Upper lobe of left lung (tissue), 6 donors: ENCODE measurements at regions not wholly inside any gene's neighbourhood (a gene's known extent, or its start where the extent isn't known, plus 50 kb on each side); places are given as distances from the start of the nearest gene placed in this dataset.

Source experiments
- ATAC-seq, 2 donors: fragments of 200-7000 bp; cut with Tn5 transposase; one replicate each; pipeline ENCODE4 v1.9.1; 2022; ENCODE audit warnings: mild to moderate bottlenecking in 2 of 2, moderate library complexity in 2 of 2; ENCODE audit not compliant: low FRiP score in 2 of 2
- DNase-seq, 2 donors: peaks; one replicate each; pipeline ENCODE4 v3.0.0-alpha.2; 2019 to 2020
- H3K27ac ChIP-seq, 4 donors: fragments of 200-600 bp; sonication (generic); one replicate each; pipeline ENCODE4 v1.5.1; 2016 to 2019
- H3K27me3 ChIP-seq, 4 donors: fragments of 200-600 bp; sonication (generic); one replicate each; pipeline ENCODE4 v1.5.1; 2017 to 2019
- H3K36me3 ChIP-seq, 4 donors: fragments of 200-600 bp; sonication (generic); one replicate each; pipeline ENCODE4 v1.5.1; 2016 to 2019
- H3K4me1 ChIP-seq, 4 donors: fragments of 200-600 bp; sonication (generic); one replicate each; pipeline ENCODE4 v1.5.1; 2018 to 2019
- H3K4me3 ChIP-seq, 4 donors: fragments of 200-600 bp; sonication (generic); one replicate each; pipeline ENCODE4 v1.5.1; 2017 to 2019; ENCODE audit warnings: mild to moderate bottlenecking in 2 of 4, moderate library complexity in 1 of 4
- H3K9me3 ChIP-seq, 4 donors: fragments of 200-600 bp; sonication (generic); one replicate each; pipeline ENCODE4 v1.5.1; 2018 to 2019
- CTCF ChIP-seq, 6 experiments: fragments of 450-650 bp in 4 of 6; fragments of 200-600 bp in 2 of 6; sonication (generic) in 2 of 6; IDR thresholded peaks; one replicate each; pipeline ENCODE4 v1.5.1; 2016 to 2019; ENCODE audit warnings: antibody characterized with exemption in 6 of 6
- EP300 ChIP-seq, 4 donors: sonication (generic); formaldehyde crosslinking; IDR thresholded peaks; one replicate each; pipeline ENCODE4 v1.5.1; 2017; ENCODE audit warnings: antibody characterized with exemption in 4 of 4, control low read depth in 2 of 4
- POLR2A ChIP-seq, 4 donors: fragments of 450-650 bp; IDR thresholded peaks; one replicate each; pipeline ENCODE4 v1.5.1; 2016 to 2017; ENCODE audit warnings: antibody characterized with exemption in 4 of 4, mild to moderate bottlenecking in 2 of 4
- POLR2AphosphoS5 ChIP-seq, 2 donors: sonication (generic); formaldehyde crosslinking; IDR thresholded peaks; one replicate each; pipeline ENCODE4 v1.5.1; 2017; ENCODE audit warnings: antibody characterized with exemption in 2 of 2
- WGBS, 2 donors: methylation state at CpG; one replicate each; pipeline ENCODE4 v1.1.5; 2017 to 2018; 5-methylcytosine and 5-hydroxymethylcytosine counted together
- donor health status: DM: no; HTN: no; CAD: no; lungs with moderate emphysema.
- donor health status: DM: no; HTN: yes; CAD: no; lungs with severe emphysema.

DNA sequence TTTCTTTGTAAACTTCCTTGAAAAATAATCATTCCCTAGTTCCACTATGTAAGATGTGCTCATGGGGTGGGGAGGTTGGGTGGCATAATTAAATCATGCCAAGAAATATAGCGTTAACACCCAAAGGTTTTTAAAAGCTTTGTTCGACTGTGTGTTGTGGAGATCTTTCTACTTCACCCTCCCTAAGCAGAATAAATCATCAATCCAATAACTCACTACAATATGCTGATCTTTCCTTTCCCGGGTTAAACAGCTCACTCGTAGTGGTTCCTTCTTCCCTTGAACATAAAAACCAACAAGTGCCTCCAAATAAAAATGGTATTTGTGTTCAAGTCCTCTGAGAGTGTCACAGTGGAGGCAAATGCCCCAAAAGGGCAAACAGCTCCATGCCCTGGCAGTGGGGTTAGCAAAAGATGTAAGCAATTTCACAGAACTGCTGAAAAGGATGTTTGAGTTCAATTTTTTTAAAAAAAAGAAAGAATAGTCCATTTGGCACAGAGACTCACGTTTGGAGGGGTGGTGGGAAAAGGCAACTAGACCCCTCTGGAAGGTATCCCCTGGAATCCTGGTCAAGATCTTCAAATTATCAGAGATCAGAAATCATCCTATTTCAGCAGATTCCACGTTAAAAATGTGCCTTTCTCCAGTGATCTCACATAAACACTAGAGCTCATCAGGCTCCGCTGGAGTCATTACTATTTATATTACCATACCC lies 99.1 kb downstream of the TFAP2A start:
- no peak for TF ChIP-seq CTCF (IDR thresholded peaks at IDR 0.05)
- TF ChIP-seq POLR2AphosphoS5 (IDR thresholded peaks at IDR 0.05): no peak
- no peak for TF ChIP-seq POLR2A (IDR thresholded peaks at IDR 0.05)
- TF ChIP-seq EP300 (IDR thresholded peaks at IDR 0.05): no peak
- no peak for ATAC-seq
- no peaks in the 10 kb centered on the region for H3K27me3 ChIP-seq
- no peaks in the 10 kb centered on the region for H3K4me1 ChIP-seq
- H3K36me3 ChIP-seq: no peaks in the 10 kb centered on the region
- DNase-seq: no peak
- no peak overlapping the region for H3K4me3 ChIP-seq
- no peak overlapping the region for H3K27ac ChIP-seq
- no peaks in the 10 kb centered on the region for H3K9me3 ChIP-seq
- 31 to 52% methylated on average over 7 of the region's 7 CpGs for WGBS, 2 donors

DNA sequence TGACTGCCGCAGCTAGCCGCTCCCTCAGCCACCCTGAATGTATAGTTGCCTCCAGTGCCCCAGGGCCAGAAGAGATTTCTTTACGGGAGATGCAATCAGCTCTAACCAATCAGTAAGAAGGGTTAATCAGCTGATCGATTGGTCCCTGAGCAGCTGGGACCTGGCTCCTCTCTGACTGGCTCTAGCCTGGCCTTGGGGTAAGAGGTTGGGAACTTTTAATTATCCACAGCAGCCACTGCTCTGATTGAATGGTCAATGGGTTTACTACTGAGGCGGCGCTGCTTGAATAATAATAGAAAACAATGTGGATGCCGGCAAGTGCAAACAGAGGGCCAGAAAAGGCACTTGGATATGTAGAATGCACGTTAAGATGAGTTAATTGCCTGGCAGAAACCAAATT lies 99.8 kb downstream of the TFAP2A start:
- H3K4me1 ChIP-seq: no peaks in the 10 kb centered on the region
- no peaks in the 10 kb centered on the region for H3K27me3 ChIP-seq
- H3K9me3 ChIP-seq: no peaks in the 10 kb centered on the region
- H3K4me3 ChIP-seq: no peak overlapping the region
- ATAC-seq: no peak
- 55 to 58% methylated on average over 8 of the region's 8 CpGs for WGBS, 2 donors
- H3K27ac ChIP-seq: no peak overlapping the region
- DNase-seq: no peak
- TF ChIP-seq CTCF (IDR thresholded peaks at IDR 0.05) (no peak), POLR2AphosphoS5 (IDR thresholded peaks at IDR 0.05) (no peak), POLR2A (IDR thresholded peaks at IDR 0.05) (no peak), EP300 (IDR thresholded peaks at IDR 0.05) (no peak)
- H3K36me3 ChIP-seq: no peaks in the 10 kb centered on the region

DNA sequence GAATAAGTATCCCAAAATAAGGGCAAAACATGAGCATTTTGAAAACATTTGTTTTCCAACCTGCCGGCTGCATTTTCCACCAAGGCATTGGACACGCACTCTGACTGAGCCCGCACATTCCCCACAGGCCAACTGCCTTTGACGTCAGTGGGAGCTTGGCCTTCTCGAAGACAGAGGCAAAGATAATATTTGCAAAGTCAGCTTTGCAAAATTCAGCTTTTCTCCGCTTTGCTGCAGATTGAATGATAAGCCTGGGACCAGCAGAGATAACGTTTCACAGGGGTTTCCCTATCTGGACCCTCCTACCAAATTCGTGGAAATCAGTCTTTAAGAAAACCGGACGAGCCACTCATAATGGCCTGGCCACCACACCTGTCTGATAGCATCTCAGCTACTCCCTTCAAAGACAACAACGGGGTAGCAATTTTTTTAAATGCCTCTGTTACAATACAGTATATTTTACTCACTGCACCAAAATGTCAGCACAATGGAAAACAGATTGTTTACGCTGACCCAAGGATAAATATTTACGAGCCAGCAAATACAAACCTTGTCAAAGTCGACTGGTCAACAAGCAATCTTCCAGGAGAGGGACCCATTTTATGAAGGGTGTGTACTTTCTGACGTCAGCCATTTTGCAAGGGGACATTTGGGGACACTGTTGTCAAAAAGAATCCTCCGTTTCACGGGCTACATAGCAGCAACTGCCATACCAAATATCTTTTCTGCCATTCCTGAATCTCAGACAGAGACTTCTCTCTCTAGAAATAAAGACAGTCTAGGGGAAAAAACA lies 100.5 kb downstream of the TFAP2A start:
- Histone ChIP-seq H3K4me1 (no peaks in the 10 kb centered on the region), H3K27me3 (no peaks in the 10 kb centered on the region), H3K4me3 (no peak overlapping the region), H3K27ac (no peak overlapping the region), H3K9me3 (no peaks in the 10 kb centered on the region), H3K36me3 (no peaks in the 10 kb centered on the region)
- WGBS, 2 donors: 65 to 67% methylated on average over 17 of the region's 17 CpGs
- no peak for TF ChIP-seq CTCF (IDR thresholded peaks at IDR 0.05)
- no peak for TF ChIP-seq EP300 (IDR thresholded peaks at IDR 0.05)
- TF ChIP-seq POLR2A (IDR thresholded peaks at IDR 0.05): no peak
- TF ChIP-seq POLR2AphosphoS5 (IDR thresholded peaks at IDR 0.05): no peak
- DNase-seq (no peak), ATAC-seq (no peak)

- no peak for TF ChIP-seq POLR2AphosphoS5 (IDR thresholded peaks at IDR 0.05)
- TF ChIP-seq POLR2A (IDR thresholded peaks at IDR 0.05): no peak
- TF ChIP-seq CTCF (IDR thresholded peaks at IDR 0.05): no peak
- TF ChIP-seq EP300 (IDR thresholded peaks at IDR 0.05): no peak
- H3K27me3 ChIP-seq: no peaks in the 10 kb centered on the region
- H3K4me3 ChIP-seq: no peak overlapping the region
- no peaks in the 10 kb centered on the region for H3K9me3 ChIP-seq
- H3K27ac ChIP-seq: no peak overlapping the region
- 63% methylated on average over 5 of the region's 5 CpGs for WGBS, 2 donors
- H3K36me3 ChIP-seq: no peaks in the 10 kb centered on the region
- no peaks in the 10 kb centered on the region for H3K4me1 ChIP-seq
- ATAC-seq (no peak), DNase-seq (no peak)
These were observed 101.1 kb downstream of the TFAP2A start for GRCh38 chr6:10313799-10314162.
